Right lobe of liver (tissue), 4 donors: ENCODE measurements at regions not wholly inside any gene's neighbourhood (a gene's known extent, or its start where the extent isn't known, plus 50 kb on each side); places are given as distances from the start of the nearest gene placed in this dataset.

Source experiments
- CTCF ChIP-seq, 4 donors: fragments of 200-600 bp in 3 of 4; fragments of 450-650 bp in 1 of 4; IDR thresholded peaks; one replicate each; pipeline versions ENCODE4 v1.5.1 to v1.8.0; 2016 to 2022; ENCODE audit warnings: antibody characterized with exemption in 4 of 4, mild to moderate bottlenecking in 2 of 4
- POLR2A ChIP-seq: fragments of 450-650 bp; IDR thresholded peaks from one replicate; pipeline ENCODE4 v1.6.1; 2017; ENCODE audit warnings: antibody characterized with exemption, mild to moderate bottlenecking
- donor health status: DM: no; HTN: no; CAD: no.
- donor health status: DM: no; HTN: no; CAD: no.
- donor health status: DM: no; HTN: yes; CAD: no.

GRCh38 chr3:94548581-94549316 lies 485.9 kb downstream of the NSUN3 start:
- TF ChIP-seq CTCF (IDR thresholded peaks at IDR 0.05) (no peak), POLR2A (no peak)
